NCI-H524 treated with DMSO at 0.1 percent for 48 hours (cell line): ENCODE measurements at regions not wholly inside any gene's neighbourhood (a gene's known extent, or its start where the extent isn't known, plus 50 kb on each side); places are given as distances from the start of the nearest gene placed in this dataset.
"Not testable (repeated sequence)": the region's sequence is repeated elsewhere in the genome, so short reads cannot be mapped to it uniquely, and the experiment has no call there.

ENCODE experiments used
- DNase-seq: peaks from one replicate; lab custom pipeline; 2025; lab: John Stamatoyannopoulos, UW

DNA sequence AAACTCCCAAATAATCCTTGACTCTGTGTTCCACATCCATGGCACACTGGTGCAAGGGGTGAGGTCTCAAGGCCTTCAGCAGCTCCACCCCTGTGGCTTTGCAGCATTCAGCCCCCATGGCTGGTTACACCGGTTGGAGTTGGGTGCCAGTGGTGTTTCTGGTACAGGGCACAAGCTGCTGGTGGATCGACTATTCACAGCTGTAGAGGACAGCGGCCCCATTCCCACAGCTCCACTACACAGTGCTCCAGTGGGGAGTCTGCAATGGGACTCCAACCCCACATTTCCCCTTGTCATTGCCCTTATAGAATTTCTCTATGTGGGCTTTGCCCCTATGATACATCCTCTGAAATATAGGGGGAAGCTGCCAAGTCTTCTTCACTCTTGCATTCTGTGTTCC is 64.3 kb upstream of the SGO1 start:
- no peak for DNase-seq

DNA sequence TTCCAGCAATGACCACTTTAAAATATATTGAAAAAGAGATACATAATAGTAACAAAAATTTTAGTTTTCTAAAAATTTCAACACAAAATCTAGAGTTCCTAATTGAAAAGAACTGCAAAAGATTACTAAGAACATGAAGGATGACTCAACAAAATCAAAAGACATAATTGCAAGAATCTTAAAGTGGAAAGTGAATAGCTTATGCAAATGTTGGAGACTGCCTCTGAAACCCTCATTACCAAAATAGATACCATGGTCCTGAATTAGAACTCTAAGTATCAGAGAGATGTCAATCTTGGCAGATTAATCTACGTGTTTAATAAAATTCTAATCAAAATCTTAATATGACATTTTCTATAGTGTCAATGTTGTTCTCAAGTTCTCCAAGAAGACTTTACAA is 60.7 kb upstream of the SGO1 start:
- DNase-seq, result no peak

- DNase-seq, result no peak
These were observed 59.8 kb upstream of the SGO1 start for GRCh38 chr3:20245781-20246180.

DNA sequence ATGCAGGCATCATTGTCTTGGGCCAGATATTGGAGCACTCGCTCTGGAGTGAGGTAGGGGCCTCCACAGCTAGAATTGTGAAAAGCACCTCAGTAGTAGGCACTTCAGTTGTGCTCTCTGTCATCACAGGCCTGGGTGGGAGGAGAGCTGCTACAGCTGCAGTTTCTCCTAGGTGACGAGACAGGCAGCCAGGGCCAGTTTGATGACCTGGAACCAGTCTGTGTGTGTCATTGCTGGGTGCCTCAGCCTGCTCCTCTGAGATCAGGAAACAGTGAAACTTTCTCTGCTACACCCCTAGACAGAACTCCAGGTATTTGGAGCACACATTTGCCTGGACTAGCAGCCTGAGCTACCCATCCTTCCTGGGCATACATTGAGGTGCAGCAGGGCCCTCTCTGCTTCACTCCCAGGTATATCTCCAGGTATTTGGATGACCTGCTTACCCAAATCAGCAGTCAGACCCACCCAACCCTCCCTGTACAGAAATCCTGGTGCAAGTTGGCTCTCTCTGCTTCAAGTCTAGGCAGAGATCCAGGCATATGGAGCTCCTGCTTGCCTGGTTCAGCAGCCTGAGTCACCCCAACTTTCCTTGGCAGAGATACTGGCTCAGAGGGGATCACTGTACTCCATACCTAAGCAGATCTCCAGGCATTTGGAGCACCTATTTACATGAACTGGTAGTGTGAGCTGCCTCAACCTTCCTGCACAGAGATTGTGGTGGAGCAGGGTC is 54.3 kb upstream of the SGO1 start:
- no peak for DNase-seq

DNA sequence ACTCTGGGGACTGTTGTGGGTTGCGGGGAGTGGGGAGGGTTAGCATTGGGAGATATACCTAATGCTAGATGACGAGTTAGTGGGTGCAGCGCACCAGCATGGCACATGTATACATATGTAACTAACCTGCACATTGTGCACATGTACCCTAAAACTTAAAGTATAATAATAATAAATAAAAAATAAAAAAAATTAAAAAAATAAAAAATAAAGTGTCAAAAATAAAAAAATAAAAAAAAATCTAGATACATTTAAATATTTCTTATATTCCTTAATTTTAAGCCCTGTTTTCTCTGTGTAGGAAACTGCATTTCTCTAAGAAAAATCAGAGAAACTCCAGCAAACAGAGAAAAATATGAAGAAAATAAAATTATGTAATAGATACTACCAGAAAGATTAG is 52.2 kb upstream of the SGO1 start:
- DNase-seq, result not testable (repeated sequence)

DNA sequence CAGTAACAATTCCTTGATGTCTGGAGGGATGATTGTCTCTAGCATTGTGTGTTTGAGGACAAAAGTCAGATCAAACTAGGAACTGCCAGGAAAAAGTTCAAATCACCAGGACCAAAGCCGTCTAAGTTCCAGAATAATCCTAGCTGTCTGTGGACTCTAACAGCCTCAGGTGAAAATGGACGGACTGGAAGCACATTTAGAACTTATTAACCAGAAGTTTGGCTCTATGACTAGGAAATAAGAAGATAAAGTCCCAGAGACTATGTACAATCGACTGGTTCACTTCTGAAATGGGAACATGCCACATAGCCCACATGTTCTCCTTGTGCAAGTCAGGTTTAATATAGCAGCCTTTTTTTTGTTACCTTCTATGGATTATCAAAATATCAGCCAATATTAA is 50.6 kb upstream of the SGO1 start:
- DNase-seq, result no peak
